ENCODE measurements at regions not wholly inside any gene's neighbourhood (a gene's known extent, or its start where the extent isn't known, plus 50 kb on each side); places are given as distances from the start of the nearest gene placed in this dataset.

DNA sequence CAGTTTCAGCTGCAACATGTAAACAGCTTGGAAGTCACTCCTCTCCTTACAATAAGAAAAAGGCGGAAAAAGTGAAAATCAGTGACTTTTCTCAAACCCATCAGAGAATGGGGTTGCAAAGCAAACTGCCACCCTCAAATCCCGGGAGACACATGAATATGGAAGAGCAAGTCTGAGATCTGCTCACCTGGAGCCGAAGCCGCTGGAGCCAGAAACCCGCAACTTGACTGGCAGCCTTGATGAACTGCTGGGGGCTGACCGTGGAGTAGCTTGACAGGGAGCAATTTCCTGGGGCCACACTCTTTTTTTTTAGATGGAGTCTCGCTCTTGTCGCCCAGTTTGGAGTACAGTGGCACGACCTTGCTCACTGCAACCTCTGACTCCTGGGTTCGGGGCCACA is 208.2 kb downstream of the KIF26A start:
- TF ChIP-seq, protein P1, sequence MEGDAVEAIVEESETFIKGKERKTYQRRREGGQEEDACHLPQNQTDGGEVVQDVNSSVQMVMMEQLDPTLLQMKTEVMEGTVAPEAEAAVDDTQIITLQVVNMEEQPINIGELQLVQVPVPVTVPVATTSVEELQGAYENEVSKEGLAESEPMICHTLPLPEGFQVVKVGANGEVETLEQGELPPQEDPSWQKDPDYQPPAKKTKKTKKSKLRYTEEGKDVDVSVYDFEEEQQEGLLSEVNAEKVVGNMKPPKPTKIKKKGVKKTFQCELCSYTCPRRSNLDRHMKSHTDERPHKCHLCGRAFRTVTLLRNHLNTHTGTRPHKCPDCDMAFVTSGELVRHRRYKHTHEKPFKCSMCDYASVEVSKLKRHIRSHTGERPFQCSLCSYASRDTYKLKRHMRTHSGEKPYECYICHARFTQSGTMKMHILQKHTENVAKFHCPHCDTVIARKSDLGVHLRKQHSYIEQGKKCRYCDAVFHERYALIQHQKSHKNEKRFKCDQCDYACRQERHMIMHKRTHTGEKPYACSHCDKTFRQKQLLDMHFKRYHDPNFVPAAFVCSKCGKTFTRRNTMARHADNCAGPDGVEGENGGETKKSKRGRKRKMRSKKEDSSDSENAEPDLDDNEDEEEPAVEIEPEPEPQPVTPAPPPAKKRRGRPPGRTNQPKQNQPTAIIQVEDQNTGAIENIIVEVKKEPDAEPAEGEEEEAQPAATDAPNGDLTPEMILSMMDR (IDR thresholded peaks at IDR 0.05; ENCODE audit: borderline replicate concordance, extremely low read depth, insufficient read depth), result no peak
- DNase-seq (no peak), FAIRE-seq (no peak)
- Histone ChIP-seq H3K36me3 (ENCODE audit: control insufficient read depth in 2 of 3, insufficient read depth in 3 of 3, low read length in 3 of 3) (no peaks in the 10 kb centered on the region), H3K4me3 (ENCODE audit: low read length in 3 of 3) (no peak overlapping the region), H3K27ac (ENCODE audit: low read depth in 2 of 2, low read length in 2 of 2) (no peak overlapping the region), H3K9me3 (ENCODE audit: control insufficient read depth in 2 of 3, insufficient read depth in 1 of 3, low read length in 3 of 3) (peaks cover 0 to 3% (median 3%) of the 10 kb centered on the region in 3 donors), H3K9ac (ENCODE audit: low read length in 3 of 3) (no peak overlapping the region), H3K27me3 (ENCODE audit: control insufficient read depth, insufficient read depth, low read length) (no peaks in the 10 kb centered on the region), H3K4me1 (ENCODE audit: control insufficient read depth in 2 of 3, insufficient read depth in 2 of 3, low read depth in 1 of 3, low read length in 3 of 3) (peaks cover 0 to 2% (median 0%) of the 10 kb centered on the region in 3 donors)
- intact Hi-C loops (cut with DNase I), result no loop called here

DNA sequence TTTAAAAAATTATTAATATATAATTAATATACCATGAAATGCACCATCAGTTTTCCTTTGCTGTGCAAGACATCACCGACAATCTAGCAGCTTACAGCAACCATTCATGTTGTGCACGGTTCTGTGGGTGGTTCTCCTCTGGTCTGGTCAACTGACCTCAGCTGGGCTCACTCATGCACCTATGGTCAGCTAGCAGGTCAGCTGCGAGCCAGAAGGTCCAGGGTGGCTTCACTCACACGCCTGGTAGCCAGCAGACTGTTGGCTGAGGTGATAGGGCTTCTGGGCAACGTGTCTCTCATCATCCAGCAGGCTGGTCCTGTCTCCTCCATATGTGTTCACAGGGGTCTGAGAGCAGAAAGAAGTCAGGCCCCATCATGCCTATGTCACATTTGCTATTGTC is 210.4 kb downstream of the KIF26A start:
- no peak for FAIRE-seq
- TF ChIP-seq, protein P1 (IDR thresholded peaks at IDR 0.05; ENCODE audit: borderline replicate concordance, extremely low read depth, insufficient read depth), result no peak
- Histone ChIP-seq H3K9me3 (ENCODE audit: control insufficient read depth in 2 of 3, insufficient read depth in 1 of 3, low read length in 3 of 3) (peaks cover 0 to 3% (median 3%) of the 10 kb centered on the region in 3 donors), H3K4me1 (ENCODE audit: control insufficient read depth in 2 of 3, insufficient read depth in 2 of 3, low read depth in 1 of 3, low read length in 3 of 3) (no peaks in the 10 kb centered on the region), H3K4me3 (ENCODE audit: low read length in 3 of 3) (no peak overlapping the region), H3K9ac (ENCODE audit: low read length in 3 of 3) (no peak overlapping the region), H3K27me3 (ENCODE audit: control insufficient read depth, insufficient read depth, low read length) (no peaks in the 10 kb centered on the region), H3K27ac (ENCODE audit: low read depth in 2 of 2, low read length in 2 of 2) (no peak overlapping the region), H3K36me3 (ENCODE audit: control insufficient read depth in 2 of 3, insufficient read depth in 3 of 3, low read length in 3 of 3) (no peaks in the 10 kb centered on the region)
- intact Hi-C loops (cut with DNase I), result no loop called here
- DNase-seq, result no peak

DNA sequence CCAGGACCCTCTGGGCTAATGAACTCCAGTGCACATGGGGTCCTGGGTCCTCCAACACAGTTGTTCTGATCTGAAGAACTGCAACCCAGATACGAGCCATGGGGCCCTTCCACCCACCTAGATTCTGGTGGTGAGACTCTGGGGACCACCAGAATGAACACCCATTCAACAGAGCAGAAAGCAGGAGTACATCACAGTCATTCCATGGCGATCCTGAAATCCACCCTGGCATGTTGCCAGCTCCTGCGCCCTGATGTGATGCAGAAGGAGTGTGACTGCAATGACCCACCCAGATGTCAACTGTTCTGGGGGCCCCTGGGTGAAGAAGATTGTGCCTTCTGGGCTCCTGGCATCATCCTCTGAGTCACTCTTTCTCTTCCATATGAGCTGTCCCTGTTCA is 211.6 kb downstream of the KIF26A start:
- TF ChIP-seq, protein P1 (IDR thresholded peaks at IDR 0.05; ENCODE audit: borderline replicate concordance, extremely low read depth, insufficient read depth), result no peak
- Histone ChIP-seq H3K36me3 (ENCODE audit: control insufficient read depth in 2 of 3, insufficient read depth in 3 of 3, low read length in 3 of 3) (no peaks in the 10 kb centered on the region), H3K4me3 (ENCODE audit: low read length in 3 of 3) (no peak overlapping the region), H3K4me1 (ENCODE audit: control insufficient read depth in 2 of 3, insufficient read depth in 2 of 3, low read depth in 1 of 3, low read length in 3 of 3) (no peaks in the 10 kb centered on the region), H3K27ac (ENCODE audit: low read depth in 2 of 2, low read length in 2 of 2) (no peak overlapping the region), H3K9me3 (ENCODE audit: control insufficient read depth in 2 of 3, insufficient read depth in 1 of 3, low read length in 3 of 3) (peaks cover 0 to 3% (median 3%) of the 10 kb centered on the region in 3 donors), H3K9ac (ENCODE audit: low read length in 3 of 3) (no peak overlapping the region), H3K27me3 (ENCODE audit: control insufficient read depth, insufficient read depth, low read length) (no peaks in the 10 kb centered on the region)
- DNase-seq (no peak), FAIRE-seq (no peak)
- intact Hi-C loops (cut with DNase I), result no loop called here
